Right lobe of liver (tissue), 6 donors: ENCODE measurements at regions not wholly inside any gene's neighbourhood (a gene's known extent, or its start where the extent isn't known, plus 50 kb on each side); places are given as distances from the start of the nearest gene placed in this dataset.
"Not testable (repeated sequence)": the region's sequence is repeated elsewhere in the genome, so short reads cannot be mapped to it uniquely, and the experiment has no call there.

Experiments used
- ATAC-seq, 4 donors: fragments of 200-7000 bp; cut with Tn5 transposase; one replicate each; pipeline ENCODE4 v1.9.1; 2020; ENCODE audit warnings: mild to moderate bottlenecking in 4 of 4, moderate library complexity in 4 of 4
- DNase-seq, 3 donors: peaks; one replicate each; pipeline ENCODE4 v3.0.0-alpha.2; 2020
- H3K27ac ChIP-seq, 3 donors: fragments of 200-600 bp; one replicate each; pipeline ENCODE4 v1.8.0; 2022
- H3K27me3 ChIP-seq, 2 donors: fragments of 200-600 bp; one replicate each; pipeline ENCODE4 v1.8.0; 2022
- H3K36me3 ChIP-seq, 4 donors: fragments of 200-600 bp; sonication (generic) in 1 of 4; one replicate each; pipeline versions ENCODE4 v1.5.1 to v1.8.0; 2017 to 2022; ENCODE audit warnings: control low read depth in 1 of 4
- H3K4me1 ChIP-seq, 4 donors: fragments of 200-600 bp; sonication (generic) in 1 of 4; one replicate each; pipeline versions ENCODE4 v1.5.1 to v1.8.0; 2017 to 2022; ENCODE audit warnings: control low read depth in 1 of 4
- H3K4me3 ChIP-seq, 3 donors: fragments of 200-600 bp; one replicate each; pipeline ENCODE4 v1.8.0; 2022
- H3K9me3 ChIP-seq, 4 donors: fragments of 200-600 bp; sonication (generic) in 1 of 4; one replicate each; pipeline versions ENCODE4 v1.5.1 to v1.8.0; 2017 to 2022; ENCODE audit warnings: control low read depth in 1 of 4
- CTCF ChIP-seq, 4 donors: fragments of 200-600 bp in 3 of 4; fragments of 450-650 bp in 1 of 4; IDR thresholded peaks; one replicate each; pipeline versions ENCODE4 v1.5.1 to v1.8.0; 2016 to 2022; ENCODE audit warnings: antibody characterized with exemption in 4 of 4, mild to moderate bottlenecking in 2 of 4
- POLR2A ChIP-seq: fragments of 450-650 bp; IDR thresholded peaks from one replicate; pipeline ENCODE4 v1.6.1; 2017; ENCODE audit warnings: antibody characterized with exemption, mild to moderate bottlenecking
- WGBS: methylation state at CpG from one replicate; pipeline ENCODE4 v1.1.6; 2018; ENCODE audit warnings: low coverage, low lambda C conversion rate; ENCODE audit not compliant: insufficient coverage; ENCODE audit errors: missing lambda C conversion rate; 5-methylcytosine and 5-hydroxymethylcytosine counted together
- intact Hi-C, 2 donors: fragments of 100-400 bp; cut with DNase I; formaldehyde crosslinking; loops; one replicate each; pipeline versions ENCODE4 v1.11.2 to v1.14.1; 2022
- donor health status: DM: no; HTN: yes; CAD: no.
- donor health status: DM: no; HTN: no; CAD: no.
- donor health status: DM: no; HTN: no; CAD: no.
- donor health status: DM: no; HTN: yes; CAD: no.
- donor health status: DM: no; HTN: yes; CAD: no.

- no peak for ATAC-seq
These were observed 684.4 kb downstream of the MTRR start for GRCh38 chr5:8553364-8553763.

GRCh38 chr5:8557728-8558127 is 688.8 kb downstream of the MTRR start:
- DNase-seq (no peak), ATAC-seq (no peak)
- TF ChIP-seq POLR2A (no peak), CTCF (IDR thresholded peaks at IDR 0.05) (no peak)
- no peaks in the 10 kb centered on the region for H3K9me3 ChIP-seq
- 30% methylated on average over 3 of the region's 3 CpGs for WGBS
- no peak overlapping the region for H3K27ac ChIP-seq
- intact Hi-C loops: no loop called here
- H3K4me3 ChIP-seq: no peak overlapping the region
- H3K27me3 ChIP-seq: no peaks in the 10 kb centered on the region
- no peaks in the 10 kb centered on the region for H3K4me1 ChIP-seq
- no peaks in the 10 kb centered on the region for H3K36me3 ChIP-seq

More at GRCh38 chr5:8553364-8553763, 684.4 kb downstream of the MTRR start:
- Histone ChIP-seq H3K27ac (no peak overlapping the region), H3K4me3 (no peak overlapping the region), H3K9me3 (no peaks in the 10 kb centered on the region), H3K4me1 (no peaks in the 10 kb centered on the region), H3K27me3 (no peaks in the 10 kb centered on the region), H3K36me3 (no peaks in the 10 kb centered on the region)
- intact Hi-C loops: no loop called here
- no peak for DNase-seq
- TF ChIP-seq CTCF (IDR thresholded peaks at IDR 0.05) (no peak), POLR2A (no peak)

- WGBS: 30% methylated on average over 2 of the region's 2 CpGs
- no peaks in the 10 kb centered on the region for H3K27me3 ChIP-seq
- intact Hi-C loops: no loop called here
- TF ChIP-seq CTCF (IDR thresholded peaks at IDR 0.05) (no peak), POLR2A (no peak)
- ATAC-seq (no peak), DNase-seq (no peak)
- H3K27ac ChIP-seq: no peak overlapping the region
- no peaks in the 10 kb centered on the region for H3K36me3 ChIP-seq
- H3K9me3 ChIP-seq: no peaks in the 10 kb centered on the region
- H3K4me3 ChIP-seq: no peak overlapping the region
- H3K4me1 ChIP-seq: no peaks in the 10 kb centered on the region
These were observed 691.8 kb downstream of the MTRR start for GRCh38 chr5:8560776-8561175.

- H3K27ac ChIP-seq: no peak overlapping the region
- TF ChIP-seq CTCF (IDR thresholded peaks at IDR 0.05) (no peak), POLR2A (no peak)
- no peaks in the 10 kb centered on the region for H3K27me3 ChIP-seq
- H3K4me3 ChIP-seq: no peak overlapping the region
- no peaks in the 10 kb centered on the region for H3K4me1 ChIP-seq
- no peaks in the 10 kb centered on the region for H3K36me3 ChIP-seq
- intact Hi-C loops: no loop called here
- 41% methylated on average over 3 of the region's 3 CpGs for WGBS
- DNase-seq (no peak), ATAC-seq (no peak)
- no peaks in the 10 kb centered on the region for H3K9me3 ChIP-seq
These were observed 692.4 kb downstream of the MTRR start for GRCh38 chr5:8561224-8561840.

- H3K4me1 ChIP-seq: no peaks in the 10 kb centered on the region
- H3K4me3 ChIP-seq: no peak overlapping the region
- intact Hi-C loops: no loop called here
- H3K9me3 ChIP-seq: no peaks in the 10 kb centered on the region
- TF ChIP-seq POLR2A (no peak), CTCF (IDR thresholded peaks at IDR 0.05) (no peak)
- no peaks in the 10 kb centered on the region for H3K27me3 ChIP-seq
- no peaks in the 10 kb centered on the region for H3K36me3 ChIP-seq
- no peak overlapping the region for H3K27ac ChIP-seq
- DNase-seq (no peak), ATAC-seq (no peak)
These were observed 692.9 kb downstream of the MTRR start for GRCh38 chr5:8561854-8562253.

GRCh38 chr5:8563540-8563939 is 694.6 kb downstream of the MTRR start:
- WGBS: 40% methylated on average over 6 of the region's 6 CpGs
- DNase-seq, H3K4me1 ChIP-seq, H3K27me3 ChIP-seq, H3K27ac ChIP-seq, H3K36me3 ChIP-seq, H3K9me3 ChIP-seq, H3K4me3 ChIP-seq, intact Hi-C loops, ATAC-seq: not testable (repeated sequence)
